GM19438 (cell line): ENCODE measurements at regions not wholly inside any gene's neighbourhood (a gene's known extent, or its start where the extent isn't known, plus 50 kb on each side); places are given as distances from the start of the nearest gene placed in this dataset.

Experiments used
- ATAC-seq: cut with Tn5 transposase; IDR thresholded peaks from one replicate; pipeline ENCODE4 v1.9.1; 2021; ENCODE audit warnings: low read depth; ENCODE audit not compliant: unreplicated experiment

GRCh38 chr13:109604894-109605293 lies 181.5 kb downstream of the IRS2 start:
- ATAC-seq, result no peak

- no peak for ATAC-seq
Observed at GRCh38 chr13:109602356-109602755, 184.0 kb downstream of the IRS2 start.

- no peak for ATAC-seq
Observed at GRCh38 chr13:109599901-109600657, 186.3 kb downstream of the IRS2 start.

GRCh38 chr13:109595471-109595870 lies 190.9 kb downstream of the IRS2 start:
- no peak for ATAC-seq

- ATAC-seq, result no peak
Observed at GRCh38 chr13:109593230-109593629, 193.2 kb downstream of the IRS2 start.

GRCh38 chr13:109592770-109593169 lies 193.6 kb downstream of the IRS2 start:
- ATAC-seq, result no peak

- no peak for ATAC-seq
Observed at GRCh38 chr13:109587689-109588088, 198.7 kb downstream of the IRS2 start.

GRCh38 chr13:109586509-109587346 lies 199.7 kb downstream of the IRS2 start:
- ATAC-seq, result no peak

GRCh38 chr13:109584844-109585361 lies 201.5 kb downstream of the IRS2 start:
- no peak for ATAC-seq

- no peak for ATAC-seq
Observed at GRCh38 chr13:109577191-109577700, 209.1 kb downstream of the IRS2 start.

- ATAC-seq, result no peak
Observed at GRCh38 chr13:109576331-109576813, 210.0 kb downstream of the IRS2 start.

GRCh38 chr13:109575821-109576220 lies 210.6 kb downstream of the IRS2 start:
- no peak for ATAC-seq

- ATAC-seq, result no peak
Observed at GRCh38 chr13:109572389-109572788, 214.0 kb downstream of the IRS2 start.

GRCh38 chr13:109569958-109570711 lies 216.2 kb downstream of the IRS2 start:
- ATAC-seq, result peak; percentile 99

GRCh38 chr13:109568339-109568818 lies 218.0 kb downstream of the IRS2 start:
- no peak for ATAC-seq

GRCh38 chr13:109567315-109567714 lies 219.1 kb downstream of the IRS2 start:
- no peak for ATAC-seq

- ATAC-seq, result no peak
Observed at GRCh38 chr13:109565877-109566276, 220.5 kb downstream of the IRS2 start.

GRCh38 chr13:109548374-109548773 lies 238.0 kb downstream of the IRS2 start:
- ATAC-seq, result peak; percentile 47

- peak; percentile 78 for ATAC-seq
Observed at GRCh38 chr13:109547942-109548341, 238.4 kb downstream of the IRS2 start.

GRCh38 chr13:109545931-109546330 lies 240.5 kb downstream of the IRS2 start:
- ATAC-seq, result no peak
